ENCODE measurements at regions not wholly inside any gene's neighbourhood (a gene's known extent, or its start where the extent isn't known, plus 50 kb on each side); places are given as distances from the start of the nearest gene placed in this dataset.

DNA sequence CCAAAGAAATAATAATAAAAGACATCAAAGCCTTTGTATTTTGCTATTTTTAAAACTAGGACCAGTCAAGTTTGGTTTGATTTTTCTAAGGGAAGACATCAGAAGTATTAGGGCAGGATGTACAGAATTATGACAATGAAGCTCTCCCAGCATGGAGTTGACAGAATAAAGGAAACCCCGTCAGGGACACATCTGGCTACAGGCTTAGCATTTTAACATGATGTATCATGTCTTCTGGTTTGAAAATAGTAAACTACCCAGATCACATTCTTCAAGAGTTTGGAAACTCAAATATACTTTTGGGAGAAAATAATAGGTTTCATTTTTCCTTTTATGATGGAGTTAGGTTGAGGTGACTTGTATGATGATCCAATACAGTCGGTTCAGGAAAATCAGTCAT lies 552.0 kb upstream of the CDH2 start:
- TF ChIP-seq, protein P1, sequence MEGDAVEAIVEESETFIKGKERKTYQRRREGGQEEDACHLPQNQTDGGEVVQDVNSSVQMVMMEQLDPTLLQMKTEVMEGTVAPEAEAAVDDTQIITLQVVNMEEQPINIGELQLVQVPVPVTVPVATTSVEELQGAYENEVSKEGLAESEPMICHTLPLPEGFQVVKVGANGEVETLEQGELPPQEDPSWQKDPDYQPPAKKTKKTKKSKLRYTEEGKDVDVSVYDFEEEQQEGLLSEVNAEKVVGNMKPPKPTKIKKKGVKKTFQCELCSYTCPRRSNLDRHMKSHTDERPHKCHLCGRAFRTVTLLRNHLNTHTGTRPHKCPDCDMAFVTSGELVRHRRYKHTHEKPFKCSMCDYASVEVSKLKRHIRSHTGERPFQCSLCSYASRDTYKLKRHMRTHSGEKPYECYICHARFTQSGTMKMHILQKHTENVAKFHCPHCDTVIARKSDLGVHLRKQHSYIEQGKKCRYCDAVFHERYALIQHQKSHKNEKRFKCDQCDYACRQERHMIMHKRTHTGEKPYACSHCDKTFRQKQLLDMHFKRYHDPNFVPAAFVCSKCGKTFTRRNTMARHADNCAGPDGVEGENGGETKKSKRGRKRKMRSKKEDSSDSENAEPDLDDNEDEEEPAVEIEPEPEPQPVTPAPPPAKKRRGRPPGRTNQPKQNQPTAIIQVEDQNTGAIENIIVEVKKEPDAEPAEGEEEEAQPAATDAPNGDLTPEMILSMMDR (IDR thresholded peaks at IDR 0.05), result no peak
- TF ChIP-seq ZFX (IDR thresholded peaks at IDR 0.05; ENCODE audit: borderline replicate concordance), result no peak
